GM21786 (cell line): ENCODE measurements at regions not wholly inside any gene's neighbourhood (a gene's known extent, or its start where the extent isn't known, plus 50 kb on each side); places are given as distances from the start of the nearest gene placed in this dataset.

Experiments
- ATAC-seq: cut with Tn5 transposase; IDR thresholded peaks from one replicate; pipeline ENCODE4 v1.9.1; 2021; ENCODE audit not compliant: unreplicated experiment

GRCh38 chr6:121020656-121021055 is 313.6 kb downstream of the TBC1D32 start:
- no peak for ATAC-seq

GRCh38 chr6:121008553-121008952 is 325.7 kb downstream of the TBC1D32 start:
- ATAC-seq, result no peak

- ATAC-seq, result no peak
Observed at GRCh38 chr6:121006024-121006423, 328.3 kb downstream of the TBC1D32 start.

GRCh38 chr6:121000381-121000780 is 333.9 kb downstream of the TBC1D32 start:
- ATAC-seq, result no peak

GRCh38 chr6:120996340-120996739 is 337.9 kb downstream of the TBC1D32 start:
- ATAC-seq, result no peak

- ATAC-seq, result no peak
Observed at GRCh38 chr6:120994573-120994967, 339.7 kb downstream of the TBC1D32 start.

- ATAC-seq, result no peak
Observed at GRCh38 chr6:120993929-120994572, 340.2 kb downstream of the TBC1D32 start.

- ATAC-seq, result no peak
Observed at GRCh38 chr6:120992257-120992656, 342.0 kb downstream of the TBC1D32 start.

GRCh38 chr6:120990866-120991265 is 343.4 kb downstream of the TBC1D32 start:
- ATAC-seq, result no peak

- ATAC-seq, result no peak
Observed at GRCh38 chr6:120981835-120982234, 352.4 kb downstream of the TBC1D32 start.

- ATAC-seq, result peak; percentile 56
Observed at GRCh38 chr6:120966321-120966720, 368.0 kb downstream of the TBC1D32 start.

- ATAC-seq, result peak; percentile 57
Observed at GRCh38 chr6:120965814-120966213, 368.5 kb downstream of the TBC1D32 start.

GRCh38 chr6:120960761-120961160 is 373.5 kb downstream of the TBC1D32 start:
- no peak for ATAC-seq

- ATAC-seq, result no peak
Observed at GRCh38 chr6:120954111-120954510, 380.2 kb downstream of the TBC1D32 start.

- ATAC-seq, result no peak
Observed at GRCh38 chr6:120951258-120951657, 383.0 kb downstream of the TBC1D32 start.

- no peak for ATAC-seq
Observed at GRCh38 chr6:120947111-120947510, 387.2 kb downstream of the TBC1D32 start.

GRCh38 chr6:120945905-120946594 is 388.2 kb downstream of the TBC1D32 start:
- peak; percentile 77 for ATAC-seq

- ATAC-seq, result peak; percentile 97
Observed at GRCh38 chr6:120938876-120939472, 395.3 kb downstream of the TBC1D32 start.

- ATAC-seq, result peak; percentile 36
Observed at GRCh38 chr6:120938164-120938875, 396.0 kb downstream of the TBC1D32 start.

GRCh38 chr6:120935908-120936307 is 398.4 kb downstream of the TBC1D32 start:
- peak; percentile 34 for ATAC-seq

GRCh38 chr6:120935016-120935415 is 399.3 kb downstream of the TBC1D32 start:
- ATAC-seq, result no peak
